Eye (tissue), 1 donor: ENCODE measurements at regions not wholly inside any gene's neighbourhood (a gene's known extent, or its start where the extent isn't known, plus 50 kb on each side); places are given as distances from the start of the nearest gene placed in this dataset.
"Not testable (repeated sequence)": the region's sequence is repeated elsewhere in the genome, so short reads cannot be mapped to it uniquely, and the experiment has no call there.

Source experiments
- DNase-seq: peaks from one replicate; pipeline ENCODE4 v3.0.0-alpha.2; 2015

DNA sequence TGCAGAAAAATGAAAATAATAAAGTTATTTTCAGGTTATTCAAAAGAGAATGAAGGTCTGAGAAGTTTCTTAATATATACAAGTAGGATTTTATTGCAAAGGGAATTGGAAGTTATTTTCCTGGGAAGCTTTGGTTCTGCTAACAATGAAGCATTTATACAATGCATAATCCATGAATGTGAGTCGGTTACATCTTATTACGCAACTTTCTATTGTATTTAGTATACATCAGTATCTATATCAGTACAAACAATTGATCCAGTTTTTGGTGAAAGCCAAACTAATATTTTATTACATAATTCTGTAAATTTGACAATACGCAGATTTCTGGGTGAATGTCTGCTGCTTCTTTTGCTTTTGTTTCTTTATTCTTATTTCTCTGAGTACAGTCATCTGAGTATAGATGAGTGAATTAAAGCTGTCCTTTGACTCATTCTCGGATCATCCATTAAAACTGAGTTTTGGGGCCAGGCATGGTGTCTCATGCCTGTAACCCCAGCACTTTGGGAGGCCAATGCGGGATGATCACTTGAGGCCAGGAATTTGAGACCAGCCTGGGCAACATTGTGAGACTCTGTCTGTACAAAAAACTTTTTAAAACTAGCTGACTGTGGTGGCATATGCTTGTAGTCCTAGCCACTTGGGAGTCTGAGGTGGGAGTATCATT is 108.5 kb downstream of the SOCS6 start:
- no peak for DNase-seq

DNA sequence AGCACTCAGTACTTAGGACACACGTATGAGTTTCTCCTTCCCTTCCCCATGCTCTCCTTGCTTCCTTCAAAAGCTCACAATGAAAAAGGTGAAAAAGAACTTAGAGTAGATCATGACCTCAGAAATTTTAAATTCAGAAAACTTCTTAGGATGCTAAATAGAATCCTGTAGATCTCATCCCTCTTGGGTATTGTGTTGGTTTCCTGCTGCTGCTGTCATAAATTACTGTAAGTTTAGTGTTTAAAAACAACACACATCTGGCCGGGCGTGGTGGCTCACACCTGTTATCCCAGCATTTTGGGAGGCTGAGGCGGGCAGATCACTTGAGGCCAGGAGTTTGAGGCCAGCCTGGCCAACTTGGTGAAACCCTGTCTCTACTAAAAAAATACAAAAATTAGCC is 106.9 kb downstream of the SOCS6 start:
- not testable (repeated sequence) for DNase-seq

DNA sequence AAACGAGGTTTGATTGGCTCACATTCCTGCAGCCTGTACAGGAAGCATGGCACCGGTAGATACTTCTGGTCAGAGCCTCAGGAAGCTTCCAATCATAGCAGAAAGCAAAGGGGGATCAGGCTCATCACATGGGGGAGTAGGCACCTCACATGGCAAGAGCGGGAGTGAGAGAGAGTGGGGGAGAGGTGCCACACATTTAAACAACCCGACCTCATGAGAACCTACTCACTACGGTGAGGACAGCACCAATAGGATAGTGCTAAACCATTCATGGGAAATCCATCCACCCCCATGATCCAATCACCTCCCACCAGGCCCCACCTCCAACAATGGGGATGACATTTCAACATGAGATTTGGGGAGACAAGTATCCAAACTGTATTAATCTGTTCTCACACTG is 105.8 kb downstream of the SOCS6 start:
- DNase-seq: no peak

DNA sequence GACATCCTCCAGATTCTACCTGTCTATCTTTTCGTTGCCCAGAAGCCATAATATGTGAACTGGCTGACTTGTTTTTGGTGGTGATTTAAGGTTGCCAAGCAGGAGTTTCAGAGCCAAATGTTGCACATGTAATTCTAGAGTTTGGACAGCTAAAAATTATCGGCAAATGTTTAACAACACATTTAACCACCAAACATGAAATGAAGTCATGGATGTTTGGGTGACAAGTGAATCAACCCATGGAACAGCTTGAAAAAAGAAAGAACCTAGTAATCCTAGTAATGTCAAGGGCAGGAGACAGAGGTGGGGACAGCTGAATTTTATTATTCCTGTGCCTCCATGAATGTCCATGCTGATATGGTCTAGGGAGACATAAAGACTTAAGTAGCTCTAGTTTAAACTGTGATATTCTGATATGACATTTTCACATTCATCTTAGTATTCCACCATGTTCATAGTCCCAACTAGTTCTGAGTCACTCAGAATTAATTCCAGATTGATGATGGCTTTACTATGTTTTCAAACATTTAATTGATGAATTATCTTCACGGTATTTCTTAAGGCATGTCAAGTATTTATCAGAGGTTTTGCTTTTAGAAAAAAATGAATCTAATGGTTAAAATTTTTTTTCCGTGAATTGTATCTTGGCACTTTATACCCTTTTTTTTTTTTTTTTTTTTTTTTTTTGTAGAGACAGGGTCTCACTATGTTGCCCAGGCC is 101.7 kb downstream of the SOCS6 start:
- no peak for DNase-seq

DNA sequence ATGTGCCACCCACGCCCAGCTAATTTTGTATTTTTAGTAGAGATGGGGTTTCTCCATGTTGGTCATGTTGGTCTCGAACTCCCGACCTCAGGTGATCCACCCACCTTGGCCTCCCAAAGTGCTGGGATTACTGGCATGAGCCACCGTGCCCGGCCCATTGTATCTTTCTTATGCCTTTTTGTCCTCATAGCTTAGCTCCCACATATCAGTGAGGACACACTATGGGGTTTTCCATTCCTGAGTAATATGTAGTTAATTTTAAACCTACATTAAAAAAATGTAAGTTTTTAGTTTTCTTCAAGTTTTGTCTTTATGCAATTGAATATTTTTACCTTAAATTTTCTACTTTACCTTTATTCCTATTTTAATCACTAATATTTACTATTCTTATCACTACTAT is 100.2 kb downstream of the SOCS6 start:
- not testable (repeated sequence) for DNase-seq

DNA sequence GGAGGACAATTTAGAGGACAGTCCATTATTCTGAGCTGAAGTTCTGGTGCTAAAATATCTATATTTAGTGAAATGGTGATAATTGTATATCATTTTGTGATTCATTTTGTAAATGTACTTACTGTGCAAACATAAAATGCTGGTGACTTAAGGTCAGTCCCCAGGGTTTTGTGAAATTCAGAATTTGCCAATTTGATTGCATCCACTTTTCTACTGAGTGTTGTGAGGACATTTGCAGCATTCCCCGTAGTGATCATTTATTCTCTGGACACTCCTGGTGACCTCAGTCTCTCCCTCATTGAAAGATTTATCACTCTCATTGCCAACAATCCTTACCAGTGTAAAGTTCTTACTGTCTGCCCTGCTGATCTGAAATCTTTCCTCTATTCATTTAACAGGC is 98.2 kb downstream of the SOCS6 start:
- peak; percentile 19 for DNase-seq

DNA sequence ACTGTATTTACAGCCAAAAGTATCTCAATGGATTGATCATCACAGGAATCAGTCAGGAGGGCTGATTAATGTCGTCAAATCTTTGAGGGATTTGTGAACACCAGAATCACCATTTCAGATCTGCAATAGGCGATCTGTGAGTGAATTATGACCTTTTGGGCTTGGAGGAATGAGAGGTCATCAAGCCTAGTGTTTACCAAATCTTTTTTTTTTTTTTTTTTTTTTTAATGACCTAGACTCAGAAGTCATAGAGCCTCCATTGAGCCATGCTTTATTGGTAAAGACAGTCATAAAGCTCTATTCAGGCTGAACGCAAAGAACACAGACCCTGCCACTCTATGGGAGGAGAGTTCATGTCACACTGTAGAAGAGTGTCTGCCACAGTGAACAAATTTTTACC is 97.7 kb downstream of the SOCS6 start:
- peak; percentile 31 for DNase-seq

DNA sequence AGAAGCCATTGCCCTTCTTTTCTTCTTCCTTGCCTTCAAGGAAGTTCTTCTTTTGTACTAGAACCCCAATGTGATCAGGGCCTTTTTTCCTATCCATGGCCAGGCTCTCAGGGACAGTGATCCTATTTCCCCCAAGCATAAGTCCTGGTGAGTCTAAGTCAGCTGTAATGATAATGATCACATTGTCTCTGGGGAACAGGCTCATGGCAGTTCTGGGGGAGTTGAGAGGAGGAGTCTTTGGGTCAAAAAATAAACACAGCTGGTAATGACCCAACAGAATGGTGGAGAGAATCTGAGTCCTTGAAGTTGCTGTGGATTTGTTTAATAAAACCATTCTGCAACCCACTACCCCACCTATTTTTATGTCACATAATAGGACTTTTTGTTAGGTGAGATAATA is 96.6 kb downstream of the SOCS6 start:
- DNase-seq: no peak

DNA sequence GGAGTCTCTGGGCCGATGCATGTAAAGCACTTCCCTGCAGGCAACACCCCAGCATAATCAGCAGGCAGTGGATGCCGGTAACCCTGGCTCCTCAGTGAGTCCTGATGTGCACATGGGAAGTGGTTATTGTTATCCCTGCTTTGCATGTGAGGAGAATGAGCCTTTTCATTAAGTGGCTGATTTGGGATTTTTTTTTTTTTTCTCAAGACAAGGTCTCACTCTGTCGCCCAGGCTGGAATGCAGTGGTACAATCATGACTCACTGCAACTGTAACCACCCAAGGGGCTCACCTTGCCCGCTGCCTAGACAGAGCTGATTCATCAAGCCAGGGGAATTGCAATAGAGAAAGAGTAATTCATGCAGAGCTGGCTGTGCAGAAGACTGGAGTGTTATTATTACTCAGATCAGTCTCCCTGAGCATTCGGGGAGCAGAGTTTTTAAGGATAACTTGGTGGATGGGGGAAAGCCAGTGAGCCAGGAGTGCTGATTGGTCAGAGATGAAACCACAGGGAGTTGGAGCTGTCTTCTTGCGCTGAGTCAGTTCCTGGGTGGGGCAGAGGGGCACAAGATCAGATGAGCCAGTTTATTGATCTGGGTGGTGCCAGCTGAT is 95.4 kb downstream of the SOCS6 start:
- peak; percentile 24 for DNase-seq

DNA sequence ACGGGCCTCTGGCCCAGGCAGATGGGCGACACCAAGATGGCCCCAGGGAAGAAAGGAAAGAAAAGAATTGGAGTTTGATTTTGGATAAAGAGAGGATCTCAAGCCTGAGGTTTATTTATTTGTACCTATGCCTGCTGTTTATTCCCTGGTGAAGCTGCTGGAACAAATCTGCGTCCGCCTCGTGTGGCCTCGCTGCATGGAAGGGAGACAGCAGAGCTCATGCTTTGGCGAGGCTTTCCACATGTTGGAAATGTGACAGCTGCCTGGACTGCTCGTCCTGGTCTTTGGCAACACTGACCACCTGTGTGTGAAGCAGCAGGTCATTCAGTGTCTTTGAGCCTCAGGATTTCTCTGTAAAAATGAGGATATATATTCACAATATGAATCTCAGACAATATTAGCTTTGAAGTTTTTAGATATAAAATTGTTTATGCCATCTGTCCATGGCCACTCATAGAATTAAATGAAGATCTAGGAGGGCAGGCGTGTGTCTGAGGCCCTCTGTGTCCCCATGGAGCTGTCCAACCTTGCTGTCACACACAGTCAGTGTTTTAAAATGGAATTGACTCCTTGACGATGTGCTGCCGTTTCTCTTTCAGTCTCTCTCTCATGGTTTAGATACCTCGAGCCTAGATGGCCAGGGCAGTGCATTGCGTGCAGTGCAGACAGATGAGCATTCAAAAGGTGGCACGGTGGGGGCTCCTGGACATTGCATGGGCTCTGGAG is 94.3 kb downstream of the SOCS6 start:
- DNase-seq: no peak

DNA sequence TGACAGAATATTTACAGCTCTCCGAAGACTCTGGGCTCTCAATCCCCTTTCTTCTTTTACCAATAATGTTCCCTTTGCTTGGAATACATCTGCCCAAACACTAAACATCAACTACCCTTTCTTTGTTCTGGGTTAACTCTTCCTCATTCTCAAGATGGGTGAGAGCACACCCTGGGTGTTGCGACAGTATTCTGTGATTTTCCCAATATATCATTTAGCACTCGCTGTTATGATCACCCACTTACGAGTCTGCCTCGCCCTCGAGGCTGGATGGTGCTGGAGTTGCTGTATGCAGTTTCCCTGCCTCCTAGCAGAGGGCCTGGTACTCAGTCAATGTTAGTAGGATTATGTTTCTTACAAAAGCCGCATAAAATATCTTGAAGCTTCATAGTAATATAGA is 93.2 kb downstream of the SOCS6 start:
- DNase-seq: no peak

DNA sequence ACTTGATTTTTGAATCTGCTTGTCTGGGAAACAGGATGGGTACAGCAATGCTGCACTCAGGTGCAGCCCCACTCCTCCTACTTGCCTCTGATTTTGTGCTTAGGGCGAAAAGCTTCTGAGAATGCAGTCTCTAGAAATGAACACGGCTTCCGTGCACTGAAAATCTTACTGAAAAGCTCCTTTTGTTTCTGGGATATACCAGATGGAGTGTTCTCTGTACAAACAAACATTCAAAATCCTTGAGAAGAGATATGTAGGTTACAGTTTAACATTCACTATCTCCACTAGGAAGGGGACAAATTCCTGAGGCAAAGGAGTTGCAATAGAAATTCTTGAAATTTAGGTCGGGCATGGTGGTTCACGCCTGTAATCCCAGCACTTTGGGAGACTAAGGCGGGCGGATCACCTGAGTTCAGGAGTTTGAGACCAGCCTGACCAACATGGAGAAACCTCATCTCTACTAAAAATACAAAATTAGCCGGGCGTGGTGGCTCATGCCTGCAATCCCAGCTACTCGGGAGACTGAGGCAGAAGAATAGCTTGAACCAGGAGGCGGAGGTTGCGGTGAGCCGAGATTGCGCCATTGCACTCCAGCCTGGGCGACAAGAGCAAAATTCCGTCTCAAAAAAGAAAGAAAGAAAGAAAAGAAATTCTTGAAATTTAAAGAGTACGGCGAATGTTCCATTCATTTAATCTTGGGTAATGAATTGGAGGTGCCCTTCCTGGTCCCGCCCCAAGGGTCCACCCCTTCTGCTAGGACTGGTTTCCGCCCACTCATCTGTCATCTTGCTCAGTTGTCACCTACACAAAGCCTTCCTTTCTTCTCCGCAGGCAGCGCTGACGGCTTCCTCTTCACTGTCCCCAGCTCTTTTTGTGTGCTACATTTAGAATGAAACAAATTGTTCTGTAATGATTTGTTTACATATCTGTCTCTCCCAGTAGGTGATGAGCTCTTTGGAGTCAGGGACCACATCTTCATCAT is 92.4 kb downstream of the SOCS6 start:
- peak; percentile 45 for DNase-seq
